ENCODE measurements at regions not wholly inside any gene's neighbourhood (a gene's known extent, or its start where the extent isn't known, plus 50 kb on each side); places are given as distances from the start of the nearest gene placed in this dataset.

DNA sequence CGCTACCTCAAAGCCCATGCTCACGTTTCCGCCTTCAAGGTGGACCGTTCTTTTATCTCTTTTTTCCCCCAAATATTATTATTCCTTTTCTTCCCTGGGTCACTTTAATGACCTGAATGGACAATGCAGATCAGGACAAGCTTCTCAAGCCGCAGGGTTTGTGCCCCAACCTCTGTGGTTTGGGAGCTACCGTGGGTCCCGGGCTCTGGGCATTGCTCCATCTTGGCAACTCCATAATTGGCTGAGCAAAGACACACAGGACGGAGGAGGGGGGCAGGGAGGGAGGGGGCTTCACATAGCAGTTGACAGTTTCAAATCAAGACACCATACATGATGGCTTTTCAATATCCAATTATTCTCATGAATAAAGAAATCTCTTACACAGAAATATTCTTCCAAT is 308.1 kb upstream of the FZD8 start:
- H3K4me1 ChIP-seq (ENCODE audit: control insufficient read depth, insufficient read depth, low read length), result no peaks in the 10 kb centered on the region
- no peak overlapping the region for H3K4me3 ChIP-seq (ENCODE audit: insufficient read depth, low read depth, low read length)
- H3K4me2 ChIP-seq (ENCODE audit: low read depth, low read length), result no peak overlapping the region
- H2BK120ac ChIP-seq (ENCODE audit: low read depth, low read length), result no peak overlapping the region
- H4K20me1 ChIP-seq (ENCODE audit: insufficient read depth, low read length), result no peaks in the 10 kb centered on the region
- H3K18ac ChIP-seq (ENCODE audit: low read depth, low read length), result no peak overlapping the region
- no peak overlapping the region for H4K5ac ChIP-seq (ENCODE audit: low read depth, low read length)
- intact Hi-C loops (cut with micrococcal nuclease) (no loop called here), in situ Hi-C loops (cut with MboI; ENCODE audit: low sequenced_read_pairs) (no loop called here), dilution Hi-C loops (cut with HindIII; ENCODE audit: low sequenced_read_pairs, unreplicated experiment) (no loop called here)
- H3K27ac ChIP-seq (ENCODE audit: insufficient read depth, low read length), result no peak overlapping the region
- no peak overlapping the region for H4K91ac ChIP-seq (ENCODE audit: insufficient read depth, low read depth, low read length)
- TF ChIP-seq, protein P1, sequence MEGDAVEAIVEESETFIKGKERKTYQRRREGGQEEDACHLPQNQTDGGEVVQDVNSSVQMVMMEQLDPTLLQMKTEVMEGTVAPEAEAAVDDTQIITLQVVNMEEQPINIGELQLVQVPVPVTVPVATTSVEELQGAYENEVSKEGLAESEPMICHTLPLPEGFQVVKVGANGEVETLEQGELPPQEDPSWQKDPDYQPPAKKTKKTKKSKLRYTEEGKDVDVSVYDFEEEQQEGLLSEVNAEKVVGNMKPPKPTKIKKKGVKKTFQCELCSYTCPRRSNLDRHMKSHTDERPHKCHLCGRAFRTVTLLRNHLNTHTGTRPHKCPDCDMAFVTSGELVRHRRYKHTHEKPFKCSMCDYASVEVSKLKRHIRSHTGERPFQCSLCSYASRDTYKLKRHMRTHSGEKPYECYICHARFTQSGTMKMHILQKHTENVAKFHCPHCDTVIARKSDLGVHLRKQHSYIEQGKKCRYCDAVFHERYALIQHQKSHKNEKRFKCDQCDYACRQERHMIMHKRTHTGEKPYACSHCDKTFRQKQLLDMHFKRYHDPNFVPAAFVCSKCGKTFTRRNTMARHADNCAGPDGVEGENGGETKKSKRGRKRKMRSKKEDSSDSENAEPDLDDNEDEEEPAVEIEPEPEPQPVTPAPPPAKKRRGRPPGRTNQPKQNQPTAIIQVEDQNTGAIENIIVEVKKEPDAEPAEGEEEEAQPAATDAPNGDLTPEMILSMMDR (conservative IDR thresholded peaks at IDR 0.05; ENCODE audit: low read depth, low read length), result no peak
- TF ChIP-seq, protein P2, sequence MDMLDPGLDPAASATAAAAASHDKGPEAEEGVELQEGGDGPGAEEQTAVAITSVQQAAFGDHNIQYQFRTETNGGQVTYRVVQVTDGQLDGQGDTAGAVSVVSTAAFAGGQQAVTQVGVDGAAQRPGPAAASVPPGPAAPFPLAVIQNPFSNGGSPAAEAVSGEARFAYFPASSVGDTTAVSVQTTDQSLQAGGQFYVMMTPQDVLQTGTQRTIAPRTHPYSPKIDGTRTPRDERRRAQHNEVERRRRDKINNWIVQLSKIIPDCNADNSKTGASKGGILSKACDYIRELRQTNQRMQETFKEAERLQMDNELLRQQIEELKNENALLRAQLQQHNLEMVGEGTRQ (IDR thresholded peaks at IDR 0.05; ENCODE audit: low read depth, low read length), result no peak
- no peak for TF ChIP-seq MAFK (IDR thresholded peaks at IDR 0.05; ENCODE audit: low read depth, low read length)
- no peak for TF ChIP-seq POLR2A (IDR thresholded peaks at IDR 0.05; ENCODE audit: low read depth, low read length)
- no peak for TF ChIP-seq NFE2L2 (IDR thresholded peaks at IDR 0.05; ENCODE audit: low read depth, low read length)
- no peak for TF ChIP-seq FOS (IDR thresholded peaks at IDR 0.05; ENCODE audit: low read depth, low read length)
- no peak for TF ChIP-seq RAD21 (IDR thresholded peaks at IDR 0.05; ENCODE audit: low read length)
- ChIA-PET CTCF (interaction anchor here (0.7 kb wide), 1 partner anchor 11 kb away, joined by 4 read pairs; no protein-coding TSS in a partner anchor), POLR2A (ENCODE audit: unreplicated experiment) (interaction anchor here (0.5 kb wide), 1 partner anchor 253 kb away, joined by 3 read pairs; no protein-coding TSS in a partner anchor)
- H2AK5ac ChIP-seq (ENCODE audit: low read depth, low read length), result no peak overlapping the region
- no peak overlapping the region for H2AK9ac ChIP-seq (replicated peaks; ENCODE audit: low read depth, low read length, poor library complexity)
- no peaks in the 10 kb centered on the region for H3K36me3 ChIP-seq (ENCODE audit: control insufficient read depth, insufficient read depth, low read length)
- H2BK5ac ChIP-seq (ENCODE audit: low read depth, low read length, poor library complexity, severe bottlenecking), result no peak overlapping the region
- no peak overlapping the region for H3K4ac ChIP-seq (ENCODE audit: low read depth, low read length)
- no CpG with 5 or more reads among the region's 8 CpGs for WGBS, 2 experiments (ENCODE audit: extremely low coverage in 2 of 2, insufficient read length in 1 of 2)
- H2BK15ac ChIP-seq (ENCODE audit: low read depth, low read length), result no peak overlapping the region
- no peak overlapping the region for H2BK20ac ChIP-seq (ENCODE audit: low read depth, low read length)
- no peak for ATAC-seq (ENCODE audit: low read depth)
- H3K9me1 ChIP-seq (ENCODE audit: insufficient read depth, low read length), result no peaks in the 10 kb centered on the region
- no peak overlapping the region for H3K9ac ChIP-seq (ENCODE audit: low read depth, low read length)
- no peaks in the 10 kb centered on the region for H3K79me1 ChIP-seq (ENCODE audit: low read depth in 1 of 2, low read length in 2 of 2)
- H3K23ac ChIP-seq (ENCODE audit: low read depth, low read length), result no peak overlapping the region
- no peaks in the 10 kb centered on the region for H3K9me3 ChIP-seq (ENCODE audit: control insufficient read depth, insufficient read depth, low read length)
- no peak for DNase-seq
- H3K14ac ChIP-seq (replicated peaks; ENCODE audit: low read depth, low read length), result no peak overlapping the region
- H3K27me3 ChIP-seq (ENCODE audit: control insufficient read depth, insufficient read depth, low read length), result peaks cover 2% of the 10 kb centered on the region; the same call in 1 of the 2 replicates
- BruUV-seq (replicated peaks), result no TSS peak
- no peak overlapping the region for H2AFZ ChIP-seq (replicated peaks; ENCODE audit: low read length, poor library complexity)
- H3K56ac ChIP-seq (ENCODE audit: extremely low read depth, insufficient read depth, low read length), result no peak overlapping the region
- no peak overlapping the region for H4K8ac ChIP-seq (ENCODE audit: low read depth in 2 of 2, low read length in 2 of 2)

Data from IMR-90 (cell line).